GM12872 (cell line): ENCODE measurements at regions not wholly inside any gene's neighbourhood (a gene's known extent, or its start where the extent isn't known, plus 50 kb on each side); places are given as distances from the start of the nearest gene placed in this dataset.

ENCODE experiments used
- CTCF ChIP-seq: IDR thresholded peaks from 3 replicates; pipeline ENCODE4 v1.5.1; 2011; ENCODE audit warnings: low read depth, mild to moderate bottlenecking, low read length, moderate library complexity; ENCODE audit not compliant: insufficient read depth

GRCh38 chr18:41150316-41150715 is 804.7 kb upstream of the PIK3C3 start:
- no peak for TF ChIP-seq CTCF

- TF ChIP-seq CTCF = no peak
Observed at GRCh38 chr18:41146301-41146700, 808.7 kb upstream of the PIK3C3 start.

- TF ChIP-seq CTCF = no peak
Observed at GRCh38 chr18:41145516-41145915, 809.5 kb upstream of the PIK3C3 start.

GRCh38 chr18:41144441-41144840 is 810.6 kb upstream of the PIK3C3 start:
- TF ChIP-seq CTCF = no peak

- no peak for TF ChIP-seq CTCF
Observed at GRCh38 chr18:41140506-41140905, 814.5 kb upstream of the PIK3C3 start.

- TF ChIP-seq CTCF = no peak
Observed at GRCh38 chr18:41135146-41135545, 819.9 kb upstream of the PIK3C3 start.

GRCh38 chr18:41134426-41134825 is 820.6 kb upstream of the PIK3C3 start:
- no peak for TF ChIP-seq CTCF

- no peak for TF ChIP-seq CTCF
Observed at GRCh38 chr18:41131050-41131449, 824.0 kb upstream of the PIK3C3 start.
